GM12892 (cell line): ENCODE measurements at regions not wholly inside any gene's neighbourhood (a gene's known extent, or its start where the extent isn't known, plus 50 kb on each side); places are given as distances from the start of the nearest gene placed in this dataset.

ENCODE experiments used
- POLR2A ChIP-seq: IDR thresholded peaks from 2 replicates; pipeline ENCODE4 v1.6.1; 2011; ENCODE audit warnings: low read depth, low read length, control low read depth
- POLR2AphosphoS5 ChIP-seq: IDR thresholded peaks from 2 replicates; pipeline ENCODE4 v1.6.1; 2011; ENCODE audit warnings: low read depth, low read length, control low read depth

DNA sequence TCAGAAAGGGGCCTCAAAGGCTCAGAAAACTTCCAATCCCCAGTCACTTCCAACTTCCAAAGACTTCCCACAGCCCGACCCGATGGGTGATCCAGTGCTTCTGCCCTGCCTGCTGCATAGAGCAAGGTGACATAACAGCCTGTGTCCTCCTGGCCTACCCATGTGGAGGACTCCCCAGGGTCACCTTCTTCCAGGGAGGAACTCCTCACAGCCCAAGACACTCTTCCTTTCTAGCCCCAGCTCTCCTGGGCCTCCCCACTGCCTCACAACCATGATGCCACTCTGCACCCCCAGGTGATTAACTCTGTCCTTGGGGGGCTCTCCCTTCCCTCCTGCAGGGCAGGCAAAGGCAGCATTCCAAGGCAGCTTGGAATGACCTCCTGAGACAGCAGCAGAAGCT is 158.4 kb upstream of the PDE1C start:
- TF ChIP-seq POLR2A (no peak), POLR2AphosphoS5 (no peak)
